Fibroblast of lung (primary cell): ENCODE measurements at regions not wholly inside any gene's neighbourhood (a gene's known extent, or its start where the extent isn't known, plus 50 kb on each side); places are given as distances from the start of the nearest gene placed in this dataset.

Experiments used
- EZH2 ChIP-seq: IDR thresholded peaks from 2 replicates; pipeline ENCODE4 v1.5.1; 2012; ENCODE audit warnings: low read length, control low read depth, mild to moderate bottlenecking; ENCODE audit errors: missing control alignments
- TF ChIP-seq, protein P1 (sequence below), 2 donors: IDR thresholded peaks in 1 of 2; conservative IDR thresholded peaks in 1 of 2; 1 replicate in 1 of 2; 2 replicates in 1 of 2; pipeline ENCODE4 v1.5.1; 2011 to 2012; ENCODE audit warnings: low read length in 2 of 2, control low read depth in 1 of 2, inconsistent platforms in 1 of 2, low read depth in 1 of 2, mild to moderate bottlenecking in 1 of 2

DNA sequence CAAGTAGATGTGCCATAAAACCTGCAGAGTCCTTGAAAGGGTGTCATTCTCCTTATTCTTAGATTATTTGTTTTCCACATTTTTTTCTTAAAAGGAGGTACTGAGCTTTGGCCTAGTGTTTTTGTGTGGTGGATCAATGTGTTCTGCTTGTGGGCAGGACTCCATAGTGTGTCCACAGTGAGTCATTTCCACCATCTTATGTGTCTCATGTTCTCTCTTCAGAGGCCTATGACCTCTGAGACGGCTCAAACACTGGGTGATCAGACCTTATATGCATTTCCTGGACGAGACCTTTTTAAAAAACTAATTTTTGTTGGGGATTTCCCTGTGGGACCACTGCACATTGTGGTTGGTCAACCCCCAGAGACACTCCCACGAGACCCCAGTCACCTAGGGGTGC is 93.4 kb downstream of the CHCHD4 start:
- no peak for TF ChIP-seq EZH2
- TF ChIP-seq, protein P1, sequence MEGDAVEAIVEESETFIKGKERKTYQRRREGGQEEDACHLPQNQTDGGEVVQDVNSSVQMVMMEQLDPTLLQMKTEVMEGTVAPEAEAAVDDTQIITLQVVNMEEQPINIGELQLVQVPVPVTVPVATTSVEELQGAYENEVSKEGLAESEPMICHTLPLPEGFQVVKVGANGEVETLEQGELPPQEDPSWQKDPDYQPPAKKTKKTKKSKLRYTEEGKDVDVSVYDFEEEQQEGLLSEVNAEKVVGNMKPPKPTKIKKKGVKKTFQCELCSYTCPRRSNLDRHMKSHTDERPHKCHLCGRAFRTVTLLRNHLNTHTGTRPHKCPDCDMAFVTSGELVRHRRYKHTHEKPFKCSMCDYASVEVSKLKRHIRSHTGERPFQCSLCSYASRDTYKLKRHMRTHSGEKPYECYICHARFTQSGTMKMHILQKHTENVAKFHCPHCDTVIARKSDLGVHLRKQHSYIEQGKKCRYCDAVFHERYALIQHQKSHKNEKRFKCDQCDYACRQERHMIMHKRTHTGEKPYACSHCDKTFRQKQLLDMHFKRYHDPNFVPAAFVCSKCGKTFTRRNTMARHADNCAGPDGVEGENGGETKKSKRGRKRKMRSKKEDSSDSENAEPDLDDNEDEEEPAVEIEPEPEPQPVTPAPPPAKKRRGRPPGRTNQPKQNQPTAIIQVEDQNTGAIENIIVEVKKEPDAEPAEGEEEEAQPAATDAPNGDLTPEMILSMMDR (conservative IDR thresholded peaks at IDR 0.05 in 1 of 2, IDR thresholded peaks at IDR 0.05 in 1 of 2; ENCODE audit: low read depth in 1 of 2, low read length in 2 of 2), result no peak
